MM.1S (cell line): ENCODE measurements at regions not wholly inside any gene's neighbourhood (a gene's known extent, or its start where the extent isn't known, plus 50 kb on each side); places are given as distances from the start of the nearest gene placed in this dataset.

ENCODE experiments used
- DNase-seq: peaks from one replicate; pipeline ENCODE4 v3.0.0-alpha.2; 2015
- H2AFZ ChIP-seq: fragments of 300-600 bp; sonication (generic); 2 replicates; pipeline ENCODE4 v1.6.0; 2016; ENCODE audit warnings: antibody characterized with exemption, low read length
- H3F3A ChIP-seq: fragments of 300-600 bp; sonication (generic); 2 replicates; pipeline ENCODE4 v1.6.1; 2016; ENCODE audit warnings: mild to moderate bottlenecking, antibody characterized with exemption, low read length, moderate library complexity, mixed read lengths; ENCODE audit not compliant: insufficient read depth
- H3K27ac ChIP-seq: fragments of 300-600 bp; sonication (generic); 2 replicates; pipeline ENCODE4 v1.5.1; 2016; ENCODE audit warnings: mild to moderate bottlenecking, low read length
- H3K27me3 ChIP-seq: fragments of 300-600 bp; sonication (generic); replicated peaks from 2 replicates; pipeline ENCODE4 v1.6.0; 2016; ENCODE audit warnings: low read length; ENCODE audit not compliant: insufficient read depth
- H3K36me3 ChIP-seq: fragments of 300-600 bp; sonication (generic); replicated peaks from 2 replicates; pipeline ENCODE4 v1.6.1; 2016; ENCODE audit warnings: mild to moderate bottlenecking, low read length, mixed read lengths; ENCODE audit not compliant: insufficient read depth
- H3K4me1 ChIP-seq: fragments of 300-600 bp; sonication (generic); 2 replicates; pipeline ENCODE4 v1.6.1; 2016; ENCODE audit warnings: low read length, mixed read lengths
- H3K4me2 ChIP-seq: fragments of 300-600 bp; sonication (generic); 2 replicates; pipeline ENCODE4 v1.6.0; 2016; ENCODE audit warnings: low read depth, low read length
- H3K4me3 ChIP-seq: fragments of 300-600 bp; sonication (generic); 2 replicates; pipeline ENCODE4 v1.5.1; 2016; ENCODE audit warnings: low read length, mixed read lengths
- H3K79me2 ChIP-seq: fragments of 300-600 bp; sonication (generic); 2 replicates; pipeline ENCODE4 v1.6.1; 2016; ENCODE audit warnings: mixed run types, low read length, mixed read lengths
- H3K9ac ChIP-seq: fragments of 300-600 bp; sonication (generic); 2 replicates; pipeline ENCODE4 v1.6.1; 2016; ENCODE audit warnings: low read length, mixed read lengths
- H3K9me2 ChIP-seq: fragments of 300-600 bp; sonication (generic); replicated peaks from 2 replicates; pipeline ENCODE4 v1.6.1; 2016; ENCODE audit warnings: mild to moderate bottlenecking, low read length, mixed read lengths; ENCODE audit not compliant: insufficient read depth
- H3K9me3 ChIP-seq: fragments of 300-600 bp; sonication (generic); replicated peaks from 2 replicates; pipeline ENCODE4 v1.6.1; 2016; ENCODE audit warnings: mild to moderate bottlenecking, low read length, mixed read lengths; ENCODE audit not compliant: insufficient read depth
- H4K20me1 ChIP-seq: fragments of 300-600 bp; sonication (generic); 2 replicates; pipeline ENCODE4 v1.6.1; 2016; ENCODE audit warnings: mild to moderate bottlenecking, low read length, moderate library complexity, mixed read lengths; ENCODE audit not compliant: insufficient read depth
- EZH2 ChIP-seq: fragments of 300-600 bp; sonication (generic); optimal IDR thresholded peaks from 2 replicates; pipeline ENCODE3; 2017; ENCODE audit warnings: low read depth, mild to moderate bottlenecking, antibody characterized with exemption, low read length, mixed read lengths
- EZH2phosphoT487 ChIP-seq: fragments of 300-600 bp; sonication (generic); IDR thresholded peaks from 2 replicates; pipeline ENCODE4 v1.6.1; 2018; ENCODE audit warnings: antibody characterized with exemption, low read length
- TF ChIP-seq, protein P1 (sequence below): fragments of 300-600 bp; sonication (generic); IDR thresholded peaks from 2 replicates; pipeline ENCODE4 v1.5.1; 2016; ENCODE audit warnings: antibody characterized with exemption, low read length, mixed read lengths

- Histone ChIP-seq H4K20me1 (no peaks in the 10 kb centered on the region), H3K27ac (no peak overlapping the region), H3K9me3 (no peaks in the 10 kb centered on the region), H3K27me3 (peaks cover 3% of the 10 kb centered on the region; the same call in 1 of the 2 replicates), H2AFZ (no peak overlapping the region), H3K36me3 (no peaks in the 10 kb centered on the region), H3K9ac (no peak overlapping the region), H3K4me3 (no peak overlapping the region), H3K4me1 (no peaks in the 10 kb centered on the region), H3K4me2 (no peak overlapping the region), H3K79me2 (no peaks in the 10 kb centered on the region), H3F3A (no peaks in the 10 kb centered on the region), H3K9me2 (no peaks in the 10 kb centered on the region)
- DNase-seq = no peak
- TF ChIP-seq EZH2phosphoT487 (no peak), EZH2 (no peak)
- TF ChIP-seq, protein P1, sequence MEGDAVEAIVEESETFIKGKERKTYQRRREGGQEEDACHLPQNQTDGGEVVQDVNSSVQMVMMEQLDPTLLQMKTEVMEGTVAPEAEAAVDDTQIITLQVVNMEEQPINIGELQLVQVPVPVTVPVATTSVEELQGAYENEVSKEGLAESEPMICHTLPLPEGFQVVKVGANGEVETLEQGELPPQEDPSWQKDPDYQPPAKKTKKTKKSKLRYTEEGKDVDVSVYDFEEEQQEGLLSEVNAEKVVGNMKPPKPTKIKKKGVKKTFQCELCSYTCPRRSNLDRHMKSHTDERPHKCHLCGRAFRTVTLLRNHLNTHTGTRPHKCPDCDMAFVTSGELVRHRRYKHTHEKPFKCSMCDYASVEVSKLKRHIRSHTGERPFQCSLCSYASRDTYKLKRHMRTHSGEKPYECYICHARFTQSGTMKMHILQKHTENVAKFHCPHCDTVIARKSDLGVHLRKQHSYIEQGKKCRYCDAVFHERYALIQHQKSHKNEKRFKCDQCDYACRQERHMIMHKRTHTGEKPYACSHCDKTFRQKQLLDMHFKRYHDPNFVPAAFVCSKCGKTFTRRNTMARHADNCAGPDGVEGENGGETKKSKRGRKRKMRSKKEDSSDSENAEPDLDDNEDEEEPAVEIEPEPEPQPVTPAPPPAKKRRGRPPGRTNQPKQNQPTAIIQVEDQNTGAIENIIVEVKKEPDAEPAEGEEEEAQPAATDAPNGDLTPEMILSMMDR = no peak
Measured at GRCh38 chr2:568639-569235, 108.5 kb downstream of the TMEM18 start.

GRCh38 chr2:567865-568638 is 109.2 kb downstream of the TMEM18 start:
- no peaks in the 10 kb centered on the region for H3F3A ChIP-seq
- no peak overlapping the region for H3K4me3 ChIP-seq
- H3K79me2 ChIP-seq = no peaks in the 10 kb centered on the region
- H3K9ac ChIP-seq = no peak overlapping the region
- H2AFZ ChIP-seq = no peak overlapping the region
- no peaks in the 10 kb centered on the region for H3K36me3 ChIP-seq
- H3K9me2 ChIP-seq = no peaks in the 10 kb centered on the region
- H4K20me1 ChIP-seq = no peaks in the 10 kb centered on the region
- no peaks in the 10 kb centered on the region for H3K4me1 ChIP-seq
- DNase-seq = no peak
- peaks cover 3% of the 10 kb centered on the region; the same call in 1 of the 2 replicates for H3K27me3 ChIP-seq
- H3K27ac ChIP-seq = no peak overlapping the region
- no peaks in the 10 kb centered on the region for H3K9me3 ChIP-seq
- TF ChIP-seq EZH2phosphoT487 = no peak
- TF ChIP-seq EZH2 = no peak
- TF ChIP-seq, protein P1 = no peak
- no peak overlapping the region for H3K4me2 ChIP-seq

DNA sequence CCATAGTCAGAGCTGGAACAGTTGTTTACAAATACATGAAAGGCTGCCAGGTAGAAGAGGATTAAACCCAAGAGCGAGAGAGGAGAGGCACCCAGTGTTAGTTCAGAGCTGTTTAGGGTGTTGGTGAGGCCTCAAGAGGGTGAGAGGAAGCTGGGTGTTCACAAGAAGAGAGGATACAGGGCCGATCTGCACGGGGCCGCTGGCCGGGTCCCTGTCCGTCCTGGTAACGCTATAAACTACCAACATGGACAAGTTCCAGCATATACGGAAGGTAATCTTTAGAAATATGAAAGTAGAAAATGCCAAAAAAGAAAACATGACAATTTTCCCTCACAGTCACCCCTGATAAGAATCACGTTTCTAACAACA is 109.7 kb downstream of the TMEM18 start:
- H3K27me3 ChIP-seq = peaks cover 3% of the 10 kb centered on the region; the same call in 1 of the 2 replicates
- no peaks in the 10 kb centered on the region for H3K9me2 ChIP-seq
- no peak overlapping the region for H3K4me2 ChIP-seq
- TF ChIP-seq EZH2phosphoT487 (no peak), EZH2 (no peak)
- TF ChIP-seq, protein P1 = no peak
- no peaks in the 10 kb centered on the region for H3K79me2 ChIP-seq
- no peaks in the 10 kb centered on the region for H3K4me1 ChIP-seq
- no peaks in the 10 kb centered on the region for H3K36me3 ChIP-seq
- no peak overlapping the region for H3K27ac ChIP-seq
- no peaks in the 10 kb centered on the region for H4K20me1 ChIP-seq
- no peaks in the 10 kb centered on the region for H3K9me3 ChIP-seq
- no peak overlapping the region for H3K9ac ChIP-seq
- no peaks in the 10 kb centered on the region for H3F3A ChIP-seq
- H2AFZ ChIP-seq = no peak overlapping the region
- DNase-seq = no peak
- H3K4me3 ChIP-seq = no peak overlapping the region
